Esophagus (tissue), 2 donors: ENCODE measurements at regions not wholly inside any gene's neighbourhood (a gene's known extent, or its start where the extent isn't known, plus 50 kb on each side); places are given as distances from the start of the nearest gene placed in this dataset.

ENCODE experiments used
- H3K27ac ChIP-seq, 2 donors: one replicate each; pipeline ENCODE4 v1.5.1; 2013; ENCODE audit warnings: low read depth in 2 of 2, mild to moderate bottlenecking in 2 of 2, inconsistent platforms in 1 of 2, low read length in 1 of 2, moderate library complexity in 1 of 2
- H3K27me3 ChIP-seq, 2 donors: one replicate each; pipeline ENCODE4 v1.6.1; 2013; ENCODE audit warnings: low read length in 2 of 2, control low read depth in 1 of 2, mild to moderate bottlenecking in 1 of 2; ENCODE audit not compliant: insufficient read depth in 2 of 2, control insufficient read depth in 1 of 2
- H3K36me3 ChIP-seq, 2 donors: one replicate each; pipeline ENCODE4 v1.6.1; 2013; ENCODE audit warnings: low read length in 1 of 2; ENCODE audit not compliant: control insufficient read depth in 2 of 2, insufficient read depth in 2 of 2
- H3K4me1 ChIP-seq, 2 donors: one replicate each; pipeline ENCODE4 v1.6.1; 2013; ENCODE audit warnings: low read length in 1 of 2; ENCODE audit not compliant: control insufficient read depth in 2 of 2, insufficient read depth in 2 of 2
- H3K4me3 ChIP-seq, 2 donors: one replicate each; pipeline ENCODE4 v1.5.1; 2013; ENCODE audit warnings: low read length in 2 of 2, mild to moderate bottlenecking in 2 of 2, low read depth in 1 of 2, moderate library complexity in 1 of 2
- H3K9me3 ChIP-seq, 2 donors: one replicate each; pipeline ENCODE4 v1.6.1; 2013; ENCODE audit warnings: mild to moderate bottlenecking in 2 of 2, low read depth in 1 of 2, low read length in 1 of 2, moderate library complexity in 1 of 2; ENCODE audit not compliant: control insufficient read depth in 2 of 2, insufficient read depth in 1 of 2
- WGBS, 2 donors: extraction: QIAGEN DNeasy Blood & Tissue Kit; methylation state at CpG; one replicate each; pipeline ENCODE4 v1.1.7; 2013; 5-methylcytosine and 5-hydroxymethylcytosine counted together
- donor health status: healthy with polysubstance abuse.
- donor health status: Bipolar disorder and iron deficiency.

- Histone ChIP-seq H3K4me3 (no peak overlapping the region), H3K27me3 (no peaks in the 10 kb centered on the region), H3K27ac (no peak overlapping the region), H3K9me3 (no peaks in the 10 kb centered on the region), H3K4me1 (no peaks in the 10 kb centered on the region), H3K36me3 (no peaks in the 10 kb centered on the region)
- 65 to 79% methylated on average over 1 of the region's 1 CpG for WGBS, 2 donors
Measured at GRCh38 chr1:221139991-221140390, 260.7 kb downstream of the HLX start.

- 90 to 94% methylated on average over 2 of the region's 2 CpGs for WGBS, 2 donors
- H3K4me1 ChIP-seq: no peaks in the 10 kb centered on the region
- H3K9me3 ChIP-seq: no peaks in the 10 kb centered on the region
- H3K36me3 ChIP-seq: no peaks in the 10 kb centered on the region
- no peaks in the 10 kb centered on the region for H3K27me3 ChIP-seq
- H3K27ac ChIP-seq: no peak overlapping the region
- no peak overlapping the region for H3K4me3 ChIP-seq
Measured at GRCh38 chr1:221141096-221141495, 261.9 kb downstream of the HLX start.

GRCh38 chr1:221141606-221142285 is 262.5 kb downstream of the HLX start:
- Histone ChIP-seq H3K4me1 (no peaks in the 10 kb centered on the region), H3K36me3 (no peaks in the 10 kb centered on the region), H3K27me3 (no peaks in the 10 kb centered on the region), H3K4me3 (no peak overlapping the region), H3K27ac (no peak overlapping the region), H3K9me3 (no peaks in the 10 kb centered on the region)
- 77 to 81% methylated on average over 6 of the region's 6 CpGs for WGBS, 2 donors

- Histone ChIP-seq H3K27ac (no peak overlapping the region), H3K9me3 (no peaks in the 10 kb centered on the region), H3K27me3 (no peaks in the 10 kb centered on the region), H3K4me1 (no peaks in the 10 kb centered on the region), H3K36me3 (no peaks in the 10 kb centered on the region), H3K4me3 (no peak overlapping the region)
- WGBS, 2 donors: 52 to 53% methylated on average over 4 of the region's 4 CpGs
Measured at GRCh38 chr1:221148660-221149059, 269.4 kb downstream of the HLX start.

GRCh38 chr1:221149111-221149510 is 269.9 kb downstream of the HLX start:
- 66 to 72% methylated on average over 4 of the region's 4 CpGs for WGBS, 2 donors
- Histone ChIP-seq H3K4me1 (no peaks in the 10 kb centered on the region), H3K4me3 (no peak overlapping the region), H3K27ac (no peak overlapping the region), H3K36me3 (no peaks in the 10 kb centered on the region), H3K9me3 (no peaks in the 10 kb centered on the region), H3K27me3 (no peaks in the 10 kb centered on the region)

- 36 to 48% methylated on average over 1 of the region's 1 CpG for WGBS, 2 donors
- no peak overlapping the region for H3K4me3 ChIP-seq
- H3K9me3 ChIP-seq: no peaks in the 10 kb centered on the region
- no peaks in the 10 kb centered on the region for H3K36me3 ChIP-seq
- no peaks in the 10 kb centered on the region for H3K27me3 ChIP-seq
- no peak overlapping the region for H3K27ac ChIP-seq
- no peaks in the 10 kb centered on the region for H3K4me1 ChIP-seq
Measured at GRCh38 chr1:221149555-221150075, 270.4 kb downstream of the HLX start.

GRCh38 chr1:221150996-221151395 is 271.8 kb downstream of the HLX start:
- H3K27ac ChIP-seq: no peak overlapping the region
- no peaks in the 10 kb centered on the region for H3K9me3 ChIP-seq
- H3K4me1 ChIP-seq: no peaks in the 10 kb centered on the region
- H3K36me3 ChIP-seq: no peaks in the 10 kb centered on the region
- H3K27me3 ChIP-seq: no peaks in the 10 kb centered on the region
- H3K4me3 ChIP-seq: no peak overlapping the region

- Histone ChIP-seq H3K9me3 (no peaks in the 10 kb centered on the region), H3K27me3 (no peaks in the 10 kb centered on the region), H3K4me3 (no peak overlapping the region), H3K4me1 (no peaks in the 10 kb centered on the region), H3K27ac (no peak overlapping the region), H3K36me3 (no peaks in the 10 kb centered on the region)
- WGBS, 2 donors: 56 to 83% methylated on average over 1 of the region's 1 CpG
Measured at GRCh38 chr1:221154932-221155331, 275.7 kb downstream of the HLX start.

GRCh38 chr1:221157026-221157761 is 278.0 kb downstream of the HLX start:
- H3K4me1 ChIP-seq: no peaks in the 10 kb centered on the region
- H3K27me3 ChIP-seq: no peaks in the 10 kb centered on the region
- H3K36me3 ChIP-seq: no peaks in the 10 kb centered on the region
- WGBS, 2 donors: 45 to 57% methylated on average over 6 of the region's 6 CpGs
- H3K9me3 ChIP-seq: no peaks in the 10 kb centered on the region
- no peak overlapping the region for H3K4me3 ChIP-seq
- no peak overlapping the region for H3K27ac ChIP-seq

- no peaks in the 10 kb centered on the region for H3K9me3 ChIP-seq
- H3K4me3 ChIP-seq: no peak overlapping the region
- 88 to 91% methylated on average over 2 of the region's 2 CpGs for WGBS, 2 donors
- no peaks in the 10 kb centered on the region for H3K27me3 ChIP-seq
- no peaks in the 10 kb centered on the region for H3K36me3 ChIP-seq
- no peaks in the 10 kb centered on the region for H3K4me1 ChIP-seq
- H3K27ac ChIP-seq: no peak overlapping the region
Measured at GRCh38 chr1:221159608-221160007, 280.4 kb downstream of the HLX start.
